Progenitor cell of endocrine pancreas (in vitro differentiated cells): ENCODE measurements at regions not wholly inside any gene's neighbourhood (a gene's known extent, or its start where the extent isn't known, plus 50 kb on each side); places are given as distances from the start of the nearest gene placed in this dataset.

ENCODE experiments used
- DNase-seq: peaks from one replicate; pipeline ENCODE4 v3.0.0; 2021; ENCODE audit warnings: low spot score; ENCODE audit not compliant: unreplicated experiment
- H3K27ac Mint-ChIP-seq: 2 replicates; pipeline ENCODE4 v1.8.0; 2021; ENCODE audit warnings: mild to moderate bottlenecking, moderate library complexity, mixed read lengths
- H3K27me3 Mint-ChIP-seq: 2 replicates; pipeline ENCODE4 v1.8.0; 2021; ENCODE audit warnings: mixed read lengths
- H3K36me3 Mint-ChIP-seq: 2 replicates; pipeline ENCODE4 v1.8.0; 2022; ENCODE audit warnings: mixed read lengths; ENCODE audit not compliant: insufficient read depth
- H3K4me1 Mint-ChIP-seq: 2 replicates; pipeline ENCODE4 v1.8.0; 2021; ENCODE audit warnings: low read depth, mixed read lengths
- H3K4me3 Mint-ChIP-seq: 2 replicates; pipeline ENCODE4 v1.8.0; 2021; ENCODE audit warnings: low read depth, mild to moderate bottlenecking, moderate library complexity, mixed read lengths
- H3K9me3 Mint-ChIP-seq: 2 replicates; pipeline ENCODE4 v1.8.0; 2021; ENCODE audit warnings: low read depth, mixed read lengths
- CTCF ChIP-seq: fragments of 200-600 bp; sonication (generic); IDR thresholded peaks from one replicate; pipeline ENCODE4 v1.5.0; 2021; ENCODE audit warnings: antibody characterized with exemption, mild to moderate bottlenecking; ENCODE audit not compliant: unreplicated experiment

- H3K27me3 Mint-ChIP-seq, result no peaks in the 10 kb centered on the region
- H3K4me1 Mint-ChIP-seq, result peaks cover 6% of the 10 kb centered on the region
- no peaks in the 10 kb centered on the region for H3K36me3 Mint-ChIP-seq
- no peak overlapping the region for H3K4me3 Mint-ChIP-seq
- no peak overlapping the region for H3K27ac Mint-ChIP-seq
- DNase-seq, result no peak
- no peaks in the 10 kb centered on the region for H3K9me3 Mint-ChIP-seq
- TF ChIP-seq CTCF, result no peak
Measured at GRCh38 chr6:54695815-54696214, 150.8 kb upstream of the FAM83B start.

GRCh38 chr6:54697424-54697823 lies 149.1 kb upstream of the FAM83B start:
- Mint-ChIP-seq H3K4me1 (peaks cover 6% of the 10 kb centered on the region), H3K27me3 (no peaks in the 10 kb centered on the region), H3K27ac (no peak overlapping the region), H3K36me3 (no peaks in the 10 kb centered on the region), H3K9me3 (no peaks in the 10 kb centered on the region), H3K4me3 (no peak overlapping the region)
- no peak for DNase-seq
- TF ChIP-seq CTCF, result peak; percentile 24

- Mint-ChIP-seq H3K9me3 (no peaks in the 10 kb centered on the region), H3K4me1 (peaks cover 6% of the 10 kb centered on the region), H3K36me3 (no peaks in the 10 kb centered on the region), H3K27ac (no peak overlapping the region), H3K27me3 (no peaks in the 10 kb centered on the region), H3K4me3 (no peak overlapping the region)
- DNase-seq, result no peak
- no peak for TF ChIP-seq CTCF
Measured at GRCh38 chr6:54698974-54699373, 147.6 kb upstream of the FAM83B start.

GRCh38 chr6:54700158-54700557 lies 146.4 kb upstream of the FAM83B start:
- Mint-ChIP-seq H3K4me1 (peaks cover 6% of the 10 kb centered on the region), H3K36me3 (no peaks in the 10 kb centered on the region)
- no peak for TF ChIP-seq CTCF

GRCh38 chr6:54702772-54703171 lies 143.8 kb upstream of the FAM83B start:
- no peak for DNase-seq
- Mint-ChIP-seq H3K27me3 (peaks cover 7% of the 10 kb centered on the region), H3K4me1 (peaks cover 12% of the 10 kb centered on the region), H3K27ac (no peak overlapping the region), H3K9me3 (no peaks in the 10 kb centered on the region), H3K36me3 (no peaks in the 10 kb centered on the region), H3K4me3 (no peak overlapping the region)
- TF ChIP-seq CTCF, result no peak

More at GRCh38 chr6:54700158-54700557, 146.4 kb upstream of the FAM83B start:
- no peak overlapping the region for H3K4me3 Mint-ChIP-seq
- no peaks in the 10 kb centered on the region for H3K27me3 Mint-ChIP-seq
- no peak overlapping the region for H3K27ac Mint-ChIP-seq
- no peaks in the 10 kb centered on the region for H3K9me3 Mint-ChIP-seq
- DNase-seq, result no peak
